Activated CD4-positive, alpha-beta T cell treated with anti-CD3 and anti-CD28 coated beads, Interleukin-2, amount 50 U/mL, for 48 hours (primary cell): ENCODE measurements at regions not wholly inside any gene's neighbourhood (a gene's known extent, or its start where the extent isn't known, plus 50 kb on each side); places are given as distances from the start of the nearest gene placed in this dataset.
"Not testable (repeated sequence)": the region's sequence is repeated elsewhere in the genome, so short reads cannot be mapped to it uniquely, and the experiment has no call there.

Experiments used
- DNase-seq, 2 experiments: peaks; one replicate each; pipeline ENCODE4 v3.0.0-alpha.2; 2020

DNA sequence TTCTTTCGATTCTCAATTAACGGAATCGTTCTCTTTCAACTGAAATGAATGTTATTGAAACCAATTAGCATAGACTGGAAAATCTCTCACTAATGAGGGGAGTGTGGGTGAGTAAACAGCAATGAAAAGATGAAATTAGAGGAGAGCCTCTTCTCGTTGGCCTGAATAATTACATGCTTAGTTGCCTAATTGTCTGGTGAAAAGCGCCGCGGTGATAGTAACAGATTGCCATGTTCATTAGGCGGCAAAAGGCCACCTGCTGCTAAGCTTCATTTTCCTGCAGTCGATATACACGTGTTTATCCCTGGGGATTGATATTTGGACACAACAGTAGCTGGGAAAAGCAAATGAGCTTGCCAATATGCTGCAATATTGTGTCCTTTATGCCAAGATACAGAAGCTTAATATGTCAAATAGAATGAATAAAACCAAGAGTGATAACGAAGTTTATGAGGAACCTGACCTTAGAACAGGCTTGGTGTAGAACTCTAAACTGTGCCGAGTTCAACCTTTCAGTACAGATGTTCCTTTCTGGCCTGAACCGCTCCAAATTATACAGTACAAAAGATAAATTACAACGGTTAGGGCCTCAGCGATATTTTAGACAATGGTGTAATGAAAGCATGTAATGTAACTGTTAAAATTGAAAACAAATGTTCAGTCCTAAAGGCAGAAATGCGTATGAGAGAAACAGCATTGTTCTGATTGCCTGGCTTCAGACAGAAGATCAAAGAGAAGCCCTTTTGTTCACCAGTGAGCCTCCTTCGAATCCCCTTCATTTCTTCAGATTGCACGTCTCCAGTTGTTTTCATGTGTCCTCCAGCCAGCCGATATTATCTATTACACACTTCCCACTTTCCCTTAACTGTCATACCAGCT lies 185.2 kb downstream of the SHOX2 start:
- no peak for DNase-seq

GRCh38 chr3:157919319-157919887 lies 186.8 kb downstream of the SHOX2 start:
- DNase-seq, result no peak

DNA sequence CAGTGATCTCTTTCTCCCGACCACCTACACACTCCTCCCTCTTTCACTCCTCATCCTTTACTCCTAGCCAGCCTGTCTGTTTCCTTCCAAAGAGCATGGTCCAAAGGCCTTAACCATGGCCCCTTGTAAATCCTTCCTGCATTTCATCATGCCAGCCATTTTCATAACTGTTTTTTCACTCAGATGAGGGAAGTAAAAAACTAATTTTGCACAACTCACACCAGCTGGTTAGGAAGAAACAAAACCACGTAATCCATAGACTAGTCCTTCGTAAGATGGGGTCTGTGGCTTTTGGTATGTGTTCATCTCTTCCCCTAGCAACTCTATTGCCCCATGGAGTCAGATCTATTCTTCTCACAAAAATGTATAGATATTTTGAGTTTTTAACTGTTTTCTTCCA lies 187.8 kb downstream of the SHOX2 start:
- DNase-seq, result no peak

GRCh38 chr3:157916672-157917071 lies 189.5 kb downstream of the SHOX2 start:
- no peak for DNase-seq

DNA sequence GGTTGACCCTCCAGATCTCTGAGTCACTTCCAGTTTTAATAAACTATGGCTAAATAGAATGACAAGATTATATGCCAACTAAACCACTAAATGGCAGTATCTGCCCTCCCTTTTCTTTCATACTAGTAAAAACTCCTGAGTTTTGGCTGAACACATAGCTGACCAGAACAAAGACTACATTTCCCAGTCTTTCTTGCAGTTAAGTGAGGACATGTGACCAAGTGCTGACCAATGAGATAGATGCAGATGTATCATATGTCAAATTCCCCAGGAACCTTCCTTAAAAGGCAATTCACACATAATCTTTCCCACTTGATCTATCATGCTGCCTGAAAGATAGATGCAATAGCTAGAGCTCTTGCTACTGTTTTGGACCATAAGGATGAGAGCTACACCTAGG lies 191.3 kb downstream of the SHOX2 start:
- no peak for DNase-seq

DNA sequence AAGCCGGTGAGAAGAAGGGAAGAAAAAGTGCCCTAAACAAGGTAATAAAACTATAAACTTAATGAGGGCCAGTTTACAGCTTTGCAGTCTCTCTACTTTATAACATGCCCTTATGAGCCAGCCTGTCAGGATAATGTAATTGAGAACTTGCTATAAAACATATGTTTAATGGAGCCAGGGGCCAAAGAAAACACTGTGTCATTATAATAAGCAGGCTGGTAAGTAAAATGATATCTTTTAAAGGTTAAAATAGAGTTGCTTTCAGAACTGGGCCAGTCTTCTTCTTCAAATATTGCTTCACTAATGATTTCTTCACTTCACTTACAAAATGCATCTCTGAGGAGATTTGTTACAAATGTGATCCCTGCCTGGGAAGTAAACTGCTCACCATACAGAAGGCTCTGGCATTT lies 192.5 kb downstream of the SHOX2 start:
- DNase-seq, result no peak

DNA sequence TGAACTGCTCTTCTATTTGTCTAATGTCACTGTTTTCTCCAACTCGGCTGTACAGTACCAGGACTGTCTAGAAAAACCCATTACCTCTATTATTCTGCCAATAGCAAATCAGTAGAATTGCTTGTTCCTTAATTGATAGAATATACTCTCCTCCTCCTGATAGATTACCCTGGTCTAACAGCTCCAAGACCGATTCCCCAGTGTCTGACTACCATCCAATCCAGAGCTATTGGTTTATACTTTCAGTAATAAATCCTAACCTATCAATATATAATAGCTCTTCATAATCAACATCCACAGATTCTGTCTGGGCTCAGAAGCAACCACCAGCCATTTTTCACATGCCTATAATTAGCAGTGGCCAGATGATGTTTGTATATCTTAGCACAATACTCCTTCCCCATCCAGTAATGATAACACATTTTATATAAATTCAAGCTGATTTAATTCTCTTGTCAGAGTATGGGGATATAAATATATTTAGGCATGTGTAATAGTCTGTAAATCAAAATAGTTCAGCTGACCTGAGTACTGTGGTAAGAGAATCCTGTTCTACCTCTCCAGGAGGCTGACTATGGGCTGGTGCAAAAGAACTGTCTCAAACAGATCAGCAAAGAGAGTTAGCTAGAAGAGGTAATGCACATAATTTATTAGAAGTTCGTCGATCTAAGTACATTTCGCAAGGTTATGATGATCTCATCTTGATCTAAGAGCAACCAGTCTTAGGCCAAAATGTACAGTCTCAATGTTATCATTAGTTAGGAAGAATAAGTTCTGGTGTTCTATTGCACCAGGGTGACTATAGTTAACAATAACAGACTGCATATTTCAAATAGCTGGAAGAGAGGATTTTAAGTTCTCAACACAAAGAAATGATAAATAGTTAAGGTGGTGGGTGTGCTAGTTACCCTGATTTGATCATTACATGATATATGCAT lies 193.4 kb downstream of the SHOX2 start:
- no peak for DNase-seq

GRCh38 chr3:157906627-157907026 lies 199.6 kb downstream of the SHOX2 start:
- no peak for DNase-seq

- no peak for DNase-seq
These were observed 200.3 kb downstream of the SHOX2 start for GRCh38 chr3:157905885-157906284.

GRCh38 chr3:157902680-157903079 lies 203.5 kb downstream of the SHOX2 start:
- DNase-seq, result not testable (repeated sequence)

GRCh38 chr3:157888040-157888439 lies 218.2 kb downstream of the SHOX2 start:
- no peak for DNase-seq

DNA sequence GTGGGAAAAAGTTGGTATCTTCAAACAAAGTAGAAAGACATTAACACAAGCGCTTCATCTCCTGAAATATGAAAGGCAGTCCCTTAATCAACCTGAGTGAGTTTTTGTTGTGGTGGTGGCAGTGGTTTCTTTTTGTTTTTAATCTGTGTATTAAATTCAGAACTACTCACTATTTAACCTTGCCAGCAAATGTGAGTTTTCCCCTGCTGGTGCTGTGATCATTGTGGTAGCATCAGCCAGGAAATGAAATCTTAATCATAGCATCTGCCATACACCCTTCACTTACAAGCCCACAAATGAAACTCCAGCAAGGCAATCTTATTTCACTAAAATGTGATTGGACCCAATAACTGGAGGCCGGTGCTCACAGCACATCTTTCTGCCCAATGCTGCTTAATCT lies 229.7 kb downstream of the SHOX2 start:
- DNase-seq, result no peak

DNA sequence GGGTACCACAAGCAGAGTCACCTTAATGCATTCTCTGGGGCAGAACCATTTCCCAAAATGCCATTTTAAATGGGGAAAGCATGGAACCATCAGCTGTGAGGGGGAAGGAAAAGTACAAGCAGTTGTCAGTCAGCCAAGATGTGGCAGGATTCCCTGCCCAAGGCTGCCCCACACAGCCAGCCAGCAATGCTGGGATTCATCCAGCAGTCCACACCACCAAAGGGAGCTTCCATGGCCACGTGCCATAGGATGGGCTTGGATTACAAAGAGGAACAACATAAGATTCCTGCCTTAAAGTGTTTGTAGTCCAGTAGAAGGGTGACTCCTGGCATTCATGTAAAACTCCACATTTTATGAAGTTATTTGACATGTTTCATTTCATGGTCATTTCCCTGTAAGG lies 233.3 kb downstream of the SHOX2 start:
- DNase-seq, result no peak

GRCh38 chr3:157871838-157872460 lies 234.3 kb downstream of the SHOX2 start:
- DNase-seq, result no peak

- no peak for DNase-seq
These were observed 235.0 kb downstream of the SHOX2 start for GRCh38 chr3:157871248-157871647.

DNA sequence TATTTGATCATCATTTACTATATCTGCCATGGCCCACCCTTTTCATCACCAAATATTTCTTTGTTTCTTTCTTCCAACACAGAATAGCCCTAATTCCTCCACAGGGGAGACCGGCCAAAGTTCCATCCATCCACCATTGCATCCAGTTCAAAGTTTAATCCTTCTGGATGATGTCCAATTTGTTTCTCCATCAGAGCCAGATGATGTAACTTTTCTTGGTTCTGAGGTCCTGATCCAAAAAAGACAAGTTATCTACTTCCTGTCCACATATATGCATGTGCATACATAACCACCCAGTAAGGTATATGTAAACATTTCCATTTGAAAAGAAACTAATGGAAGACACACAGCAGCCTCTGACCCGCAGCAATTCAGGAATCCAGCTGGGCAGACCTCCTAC lies 237.3 kb downstream of the SHOX2 start:
- no peak for DNase-seq

GRCh38 chr3:157868196-157868595 lies 238.0 kb downstream of the SHOX2 start:
- no peak for DNase-seq

GRCh38 chr3:157865352-157866000 lies 240.7 kb downstream of the SHOX2 start:
- DNase-seq, result peak; percentile 52 to 56

GRCh38 chr3:157861076-157861765 lies 245.0 kb downstream of the SHOX2 start:
- DNase-seq, result no peak

DNA sequence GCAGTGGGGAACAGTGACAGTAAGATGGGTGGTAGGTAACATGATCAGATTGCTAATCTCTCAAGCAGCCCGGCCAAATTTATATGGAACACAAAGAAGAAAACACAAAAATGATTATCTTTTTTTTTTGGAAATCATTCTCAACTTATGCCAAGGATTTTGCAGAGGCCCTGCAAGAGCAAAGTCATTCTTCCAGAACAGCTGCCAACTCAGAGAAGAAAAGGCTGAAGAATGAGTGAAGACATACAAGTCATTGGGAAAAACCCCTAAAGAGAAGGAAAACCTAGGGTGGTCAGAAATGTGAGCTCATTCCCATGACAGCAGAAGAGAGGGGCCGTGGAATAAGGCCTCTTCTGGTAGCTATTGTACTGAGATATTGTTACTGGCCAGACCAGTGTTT lies 246.7 kb downstream of the SHOX2 start:
- DNase-seq, result no peak

GRCh38 chr3:157858821-157859220 lies 247.4 kb downstream of the SHOX2 start:
- DNase-seq, result no peak

- no peak for DNase-seq
These were observed 248.8 kb downstream of the SHOX2 start for GRCh38 chr3:157857440-157857839.
